ENCODE measurements at regions not wholly inside any gene's neighbourhood (a gene's known extent, or its start where the extent isn't known, plus 50 kb on each side); places are given as distances from the start of the nearest gene placed in this dataset.
"Not testable (repeated sequence)": the region's sequence is repeated elsewhere in the genome, so short reads cannot be mapped to it uniquely, and the experiment has no call there.

DNA sequence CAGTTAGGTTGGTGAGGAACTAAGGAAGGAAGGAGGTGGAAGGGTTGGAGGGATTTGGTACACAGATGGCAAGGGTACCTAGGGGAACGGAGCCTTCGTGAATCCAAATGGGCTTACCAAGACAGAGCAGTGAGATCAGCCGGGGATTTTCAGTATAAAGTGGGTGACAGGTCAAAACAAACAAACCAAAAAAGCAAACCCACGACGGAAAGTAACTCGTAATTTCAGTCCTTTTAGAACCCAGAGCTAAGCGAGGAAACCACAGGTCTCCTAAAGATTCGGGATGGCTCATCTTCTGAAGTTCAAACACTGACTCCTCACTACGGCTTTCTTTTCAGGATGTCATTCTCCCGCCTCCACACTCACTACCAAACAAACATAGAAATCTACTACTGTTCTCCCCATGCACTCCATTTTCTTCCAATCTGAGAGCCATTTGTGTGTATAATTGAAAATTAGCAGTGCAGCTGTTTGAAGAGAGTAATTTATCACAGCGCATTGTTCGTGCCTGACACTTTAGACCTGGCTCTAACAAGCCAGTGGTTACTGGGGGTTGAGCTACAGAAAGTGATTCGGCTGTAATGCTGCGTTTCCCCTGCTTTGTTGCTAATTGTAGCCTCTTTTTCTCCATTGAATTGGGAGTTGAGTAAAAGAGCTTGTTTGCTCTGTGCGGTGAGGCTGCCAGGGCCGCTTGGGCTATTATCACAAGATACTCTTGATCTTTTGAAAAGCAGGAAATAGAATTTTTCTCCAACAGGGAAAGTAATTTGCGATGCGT is 64.7 kb upstream of the CCDC39 start:
- DNase-seq (ENCODE audit: low spot score) = no peak

DNA sequence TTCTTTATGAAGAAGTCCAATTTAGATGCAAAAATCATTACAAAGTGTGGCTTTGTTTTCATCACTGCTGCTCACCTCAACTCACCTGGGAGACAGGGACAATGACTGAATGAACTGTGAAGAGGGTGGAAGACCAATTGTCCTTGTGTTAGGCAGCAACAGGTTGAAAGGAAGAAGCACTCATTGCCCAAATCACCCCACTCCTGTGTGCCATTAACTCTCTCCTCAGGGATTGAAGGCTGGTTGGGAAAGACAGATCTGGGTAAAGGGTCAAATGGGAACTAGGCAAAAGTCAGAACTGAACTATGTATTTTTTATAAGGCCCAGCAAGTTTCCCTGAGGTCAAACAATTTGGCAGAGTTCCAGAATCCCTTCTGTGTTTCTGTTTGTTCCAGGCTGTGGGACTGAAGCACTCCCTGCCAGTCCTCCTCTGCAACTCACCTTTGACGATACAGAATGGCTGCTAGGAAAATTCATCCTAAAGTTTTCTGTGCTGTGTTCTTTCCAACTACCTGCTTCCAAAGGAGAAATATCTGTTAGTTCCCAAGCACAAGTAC is 68.6 kb upstream of the CCDC39 start:
- DNase-seq (ENCODE audit: low spot score) = no peak

DNA sequence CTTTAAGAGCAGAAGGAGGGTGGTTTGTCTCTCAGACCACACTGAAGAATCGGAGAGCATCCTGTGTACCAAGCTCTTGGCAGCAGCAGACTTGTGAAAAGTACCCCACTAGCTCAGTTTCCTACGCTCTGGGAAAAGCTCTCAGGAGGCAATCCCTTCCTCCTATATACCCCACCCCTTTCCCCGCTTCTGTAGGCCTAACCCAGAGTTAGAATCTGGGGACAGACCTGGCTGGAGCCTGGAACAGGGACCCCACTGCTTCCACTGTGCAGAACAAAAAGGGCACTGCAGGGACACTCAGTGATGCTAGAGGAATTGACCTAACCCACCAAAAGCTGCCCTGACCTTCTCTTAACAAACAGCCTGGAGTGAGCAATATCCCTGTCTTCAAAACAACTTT is 70.0 kb upstream of the CCDC39 start:
- DNase-seq (ENCODE audit: low spot score) = no peak

GRCh38 chr3:180749796-180750195 is 70.5 kb upstream of the CCDC39 start:
- DNase-seq (ENCODE audit: low spot score) = no peak

- no peak for DNase-seq (ENCODE audit: low spot score)
These were observed 76.3 kb upstream of the CCDC39 start for GRCh38 chr3:180755556-180755955.

- no peak for DNase-seq (ENCODE audit: low spot score)
These were observed 83.6 kb upstream of the CCDC39 start for GRCh38 chr3:180762866-180763265.

DNA sequence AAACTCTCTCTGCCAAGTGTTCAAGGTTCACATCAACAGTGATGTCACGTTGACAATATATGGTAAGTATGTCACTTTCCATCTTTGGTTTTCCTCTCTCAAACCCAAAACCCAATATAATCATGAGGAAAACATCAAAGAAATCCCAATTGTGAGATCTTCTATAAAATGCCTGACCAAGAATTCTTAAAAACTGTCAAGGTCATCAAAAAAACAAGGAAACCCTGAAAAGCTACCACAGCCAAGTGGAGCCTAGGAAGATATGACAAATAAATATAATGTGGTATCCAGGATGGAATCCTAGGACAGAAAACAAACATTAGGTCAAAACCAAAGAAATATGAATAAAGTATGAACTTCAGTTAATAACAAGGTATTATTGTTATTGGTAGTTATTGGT is 85.2 kb upstream of the CCDC39 start:
- no peak for DNase-seq (ENCODE audit: low spot score)

DNA sequence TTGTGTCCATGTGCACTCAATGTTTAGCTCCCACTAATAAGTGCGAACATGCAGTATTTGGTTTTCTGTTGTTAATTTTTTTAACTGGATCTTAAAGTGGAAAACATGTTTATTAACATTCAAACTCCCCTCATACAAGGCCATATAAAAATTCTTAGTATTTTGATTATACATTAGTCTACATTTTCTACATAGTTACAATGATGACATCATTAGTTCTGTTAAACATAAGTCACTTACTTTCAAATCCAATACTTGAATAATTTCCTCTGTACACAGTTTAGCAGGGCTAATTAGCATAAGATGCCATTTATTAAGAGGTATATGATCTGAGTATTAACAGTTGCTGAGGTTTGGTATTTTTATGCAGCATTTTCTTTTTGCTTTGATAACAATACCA is 91.3 kb upstream of the CCDC39 start:
- no peak for DNase-seq (ENCODE audit: low spot score)

DNA sequence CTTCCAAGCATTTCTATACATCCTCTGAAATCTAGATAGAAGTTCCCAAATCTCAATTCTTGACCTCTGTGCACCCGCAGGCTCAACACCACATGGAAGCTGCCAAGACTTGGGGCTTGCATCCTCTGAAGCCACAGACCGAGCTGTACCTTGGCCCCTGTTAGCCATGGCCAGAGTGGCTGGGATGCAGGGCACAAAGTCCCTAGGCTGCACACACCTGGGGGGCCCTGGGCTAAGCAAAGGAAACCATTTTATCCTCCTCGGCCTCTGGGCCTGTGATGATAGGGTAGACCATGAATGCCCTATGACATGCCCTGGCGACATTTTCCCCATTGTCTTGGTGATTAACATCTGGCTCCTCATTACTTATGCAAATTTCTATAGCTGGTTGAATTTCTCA is 97.1 kb upstream of the CCDC39 start:
- DNase-seq (ENCODE audit: low spot score) = no peak

GRCh38 chr3:180782195-180782984 is 103.1 kb upstream of the CCDC39 start:
- DNase-seq (ENCODE audit: low spot score) = no peak

- DNase-seq (ENCODE audit: low spot score) = not testable (repeated sequence)
These were observed 106.9 kb upstream of the CCDC39 start for GRCh38 chr3:180786227-180786626.

GRCh38 chr3:180789774-180790173 is 110.5 kb upstream of the CCDC39 start:
- no peak for DNase-seq (ENCODE audit: low spot score)

DNA sequence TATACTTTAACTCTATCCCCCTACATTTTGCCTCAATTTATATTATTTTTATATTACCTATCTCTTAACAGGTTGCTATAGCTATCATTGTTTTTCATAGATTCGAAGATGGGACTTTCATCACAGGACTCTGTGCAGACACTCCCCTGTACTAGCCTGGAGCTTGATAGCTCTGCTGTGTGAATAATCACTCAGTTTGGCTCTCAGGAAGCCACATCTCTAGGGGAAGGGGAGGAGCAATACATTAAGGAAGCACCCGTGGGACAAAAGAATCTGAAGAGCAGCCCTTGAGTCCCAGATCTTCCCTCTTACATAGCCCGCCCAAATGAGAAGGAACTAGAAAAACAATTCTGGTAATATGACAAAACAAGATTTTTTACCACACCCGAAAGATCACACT is 114.3 kb upstream of the FXR1 start:
- no peak for DNase-seq (ENCODE audit: low spot score)

GRCh38 chr3:180802837-180803236 is 109.6 kb upstream of the FXR1 start:
- peak; percentile 15 for DNase-seq (ENCODE audit: low spot score)

GRCh38 chr3:180804916-180805315 is 107.6 kb upstream of the FXR1 start:
- peak; percentile 47 for DNase-seq (ENCODE audit: low spot score)

DNA sequence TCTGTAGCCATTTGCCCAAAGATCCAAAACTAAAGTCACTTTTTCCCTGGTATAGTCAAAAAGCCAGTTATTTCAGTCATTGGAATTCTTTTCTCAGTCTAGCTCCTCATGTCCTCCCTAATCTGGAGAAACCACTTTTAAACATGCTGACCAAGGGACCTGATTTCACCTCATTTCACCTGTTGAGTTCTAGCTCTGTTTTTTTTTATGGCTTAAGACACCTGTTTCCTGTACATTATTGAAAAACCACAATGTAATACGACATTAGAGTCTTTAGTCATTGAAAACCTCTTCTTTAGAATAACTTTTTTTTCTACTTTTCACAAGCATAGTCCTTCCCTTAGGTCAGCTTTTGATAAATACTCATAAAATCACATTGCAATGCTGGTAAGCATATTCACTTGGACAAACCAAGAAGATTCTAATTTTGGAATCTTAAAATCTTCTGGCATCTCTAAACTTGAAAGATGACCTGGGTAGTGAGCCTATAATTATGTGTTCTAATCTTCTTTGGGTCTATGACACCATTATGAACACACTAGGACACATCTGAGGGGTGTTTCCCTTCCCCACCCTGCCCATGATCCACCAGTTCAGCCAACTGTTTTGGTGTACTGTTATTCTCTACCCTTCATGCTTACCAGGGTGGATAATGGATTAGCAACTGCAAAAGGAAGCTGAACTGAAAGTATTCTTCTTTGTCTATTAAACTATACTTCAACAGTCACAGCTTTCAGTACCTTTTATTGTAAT is 103.5 kb upstream of the FXR1 start:
- DNase-seq (ENCODE audit: low spot score) = no peak

- no peak for DNase-seq (ENCODE audit: low spot score)
These were observed 92.1 kb upstream of the FXR1 start for GRCh38 chr3:180820400-180820799.

DNA sequence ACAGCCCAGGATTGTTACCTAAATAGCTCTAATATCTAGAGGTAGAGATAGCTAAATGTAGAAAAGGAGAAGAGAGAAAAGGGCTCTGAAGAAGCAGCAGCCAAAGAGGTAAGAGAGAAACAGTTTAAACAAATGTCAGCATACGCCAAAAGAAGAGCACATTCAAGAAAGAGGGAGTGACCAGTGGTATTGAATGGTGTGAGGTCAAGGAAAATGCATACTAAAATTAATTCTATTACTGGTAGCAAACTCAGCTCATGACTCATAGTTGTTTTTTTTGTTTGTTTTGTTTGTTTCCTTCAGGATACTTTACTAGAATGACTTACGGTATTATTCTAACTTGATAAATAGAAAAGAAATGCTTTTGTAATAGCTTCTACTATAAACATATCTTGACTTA is 86.5 kb upstream of the FXR1 start:
- DNase-seq (ENCODE audit: low spot score) = no peak

DNA sequence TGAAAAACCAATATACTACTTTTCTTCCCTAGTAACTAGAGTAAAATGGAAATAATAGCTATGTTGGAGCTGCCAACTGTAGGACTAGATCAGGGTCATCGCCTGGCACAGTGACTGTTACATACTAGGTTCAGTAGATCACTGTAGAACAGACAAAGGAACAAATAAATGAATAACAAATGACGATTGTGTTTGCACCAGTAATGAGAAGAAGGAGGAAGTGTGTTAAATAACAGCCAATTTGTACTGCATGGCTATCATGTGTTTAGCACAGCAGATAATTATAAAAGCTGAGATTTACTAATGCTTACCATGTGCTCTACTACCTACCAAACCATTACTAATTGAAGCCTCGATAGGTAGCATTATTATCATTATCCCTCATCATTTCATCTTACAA is 85.3 kb upstream of the FXR1 start:
- no peak for DNase-seq (ENCODE audit: low spot score)

DNA sequence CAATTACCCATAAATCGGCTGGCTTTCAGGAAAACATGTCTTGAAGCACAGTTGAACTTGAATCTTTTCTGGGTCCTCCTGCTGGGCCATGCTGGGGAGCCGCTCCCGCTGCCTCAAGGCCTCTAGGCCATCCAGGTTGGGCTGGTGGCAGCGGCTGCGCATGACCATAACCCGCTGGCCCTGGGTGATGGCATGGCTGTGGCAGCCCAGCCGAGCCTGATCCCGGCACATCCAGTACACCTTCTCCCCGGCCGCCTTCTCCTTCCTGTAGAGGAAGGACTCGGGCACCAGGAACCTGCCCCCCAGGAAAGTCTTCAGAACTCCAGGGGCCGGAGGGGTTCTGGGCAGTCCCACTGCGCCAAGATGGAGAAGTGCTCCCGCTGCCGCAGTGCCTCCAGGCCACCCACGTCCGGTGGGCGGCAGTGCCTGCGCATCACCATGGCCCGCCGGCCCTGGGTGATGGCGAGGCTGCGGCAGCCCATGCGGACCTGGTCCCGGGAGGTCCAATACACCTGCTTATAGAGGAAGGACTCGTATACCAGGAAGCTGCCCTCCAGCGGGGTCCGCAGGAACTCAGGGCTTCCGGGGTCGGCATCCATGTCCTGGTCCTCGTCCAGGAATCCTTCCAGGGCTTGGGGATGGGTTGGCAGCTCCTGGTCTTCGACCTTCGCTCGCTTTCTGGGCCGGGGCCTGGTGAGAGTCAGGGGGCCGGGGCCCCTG is 84.3 kb upstream of the FXR1 start:
- DNase-seq (ENCODE audit: low spot score) = no peak

GRCh38 chr3:180828723-180829408 is 83.6 kb upstream of the FXR1 start:
- no peak for DNase-seq (ENCODE audit: low spot score)
